GM18867 (cell line): ENCODE measurements at regions not wholly inside any gene's neighbourhood (a gene's known extent, or its start where the extent isn't known, plus 50 kb on each side); places are given as distances from the start of the nearest gene placed in this dataset.
"Not testable (repeated sequence)": the region's sequence is repeated elsewhere in the genome, so short reads cannot be mapped to it uniquely, and the experiment has no call there.

Experiments used
- ATAC-seq: cut with Tn5 transposase; IDR thresholded peaks from one replicate; pipeline ENCODE4 v1.9.1; 2021; ENCODE audit warnings: mild to moderate bottlenecking, moderate library complexity; ENCODE audit not compliant: unreplicated experiment

- ATAC-seq, result no peak
Measured at GRCh38 chr1:29943034-29943433, 706.7 kb downstream of the PTPRU start.

GRCh38 chr1:29939079-29939478 lies 702.8 kb downstream of the PTPRU start:
- ATAC-seq, result no peak

DNA sequence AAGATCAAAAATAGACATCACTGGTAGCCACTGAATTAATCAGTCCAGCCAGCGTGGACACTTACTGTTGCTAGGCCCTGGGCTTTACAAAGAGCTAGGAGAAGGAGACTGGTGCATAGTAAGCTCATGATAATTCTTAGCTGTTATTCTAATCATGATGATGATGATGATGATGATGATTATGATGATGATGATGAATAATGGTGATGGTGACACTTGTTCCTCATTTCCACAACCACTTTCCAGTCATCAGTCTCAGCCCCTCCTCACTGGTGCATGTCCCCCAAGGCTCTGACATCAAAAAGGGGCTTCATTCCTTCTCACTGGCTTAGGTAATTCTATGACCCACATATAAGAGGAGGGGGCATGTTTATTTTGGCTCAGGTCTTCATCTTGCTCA lies 701.0 kb downstream of the PTPRU start:
- no peak for ATAC-seq

GRCh38 chr1:29936031-29936544 lies 699.8 kb downstream of the PTPRU start:
- no peak for ATAC-seq

DNA sequence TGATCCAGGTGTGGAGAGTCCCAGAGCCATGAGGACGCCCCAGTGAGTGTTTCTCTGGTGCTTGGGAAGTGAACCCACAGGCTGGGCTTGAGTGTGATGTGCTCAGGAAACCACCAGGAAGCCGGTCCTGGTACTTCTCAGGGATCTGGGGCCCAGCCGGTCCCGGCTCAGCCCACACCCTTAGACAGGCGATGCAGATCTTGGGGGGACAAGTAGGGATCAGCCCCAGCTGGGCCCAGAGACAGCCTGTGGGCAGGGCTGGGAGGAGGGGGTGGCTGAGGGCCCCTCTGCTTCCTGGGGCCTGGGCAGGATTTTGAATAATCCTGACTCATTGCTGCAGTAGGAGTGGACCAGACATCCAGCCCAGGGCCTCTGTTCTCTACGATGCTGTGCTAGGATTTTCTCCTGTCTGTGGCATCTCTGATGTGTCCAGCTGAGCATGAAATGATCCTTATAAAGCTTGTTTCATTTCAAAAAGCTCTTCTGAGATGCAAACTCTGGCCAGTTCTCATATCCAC lies 698.0 kb downstream of the PTPRU start:
- ATAC-seq, result no peak

GRCh38 chr1:29933067-29933466 lies 696.7 kb downstream of the PTPRU start:
- ATAC-seq, result no peak

- ATAC-seq, result no peak
Measured at GRCh38 chr1:29932626-29933025, 696.3 kb downstream of the PTPRU start.

GRCh38 chr1:29931477-29932175 lies 695.3 kb downstream of the PTPRU start:
- ATAC-seq, result no peak

GRCh38 chr1:29925058-29925457 lies 688.7 kb downstream of the PTPRU start:
- no peak for ATAC-seq

GRCh38 chr1:29924017-29924431 lies 687.7 kb downstream of the PTPRU start:
- no peak for ATAC-seq

GRCh38 chr1:29921741-29922140 lies 685.4 kb downstream of the PTPRU start:
- no peak for ATAC-seq

GRCh38 chr1:29920784-29921183 lies 684.5 kb downstream of the PTPRU start:
- ATAC-seq, result no peak

- no peak for ATAC-seq
Measured at GRCh38 chr1:29920316-29920715, 684.0 kb downstream of the PTPRU start.

- not testable (repeated sequence) for ATAC-seq
Measured at GRCh38 chr1:29919041-29919440, 682.7 kb downstream of the PTPRU start.

DNA sequence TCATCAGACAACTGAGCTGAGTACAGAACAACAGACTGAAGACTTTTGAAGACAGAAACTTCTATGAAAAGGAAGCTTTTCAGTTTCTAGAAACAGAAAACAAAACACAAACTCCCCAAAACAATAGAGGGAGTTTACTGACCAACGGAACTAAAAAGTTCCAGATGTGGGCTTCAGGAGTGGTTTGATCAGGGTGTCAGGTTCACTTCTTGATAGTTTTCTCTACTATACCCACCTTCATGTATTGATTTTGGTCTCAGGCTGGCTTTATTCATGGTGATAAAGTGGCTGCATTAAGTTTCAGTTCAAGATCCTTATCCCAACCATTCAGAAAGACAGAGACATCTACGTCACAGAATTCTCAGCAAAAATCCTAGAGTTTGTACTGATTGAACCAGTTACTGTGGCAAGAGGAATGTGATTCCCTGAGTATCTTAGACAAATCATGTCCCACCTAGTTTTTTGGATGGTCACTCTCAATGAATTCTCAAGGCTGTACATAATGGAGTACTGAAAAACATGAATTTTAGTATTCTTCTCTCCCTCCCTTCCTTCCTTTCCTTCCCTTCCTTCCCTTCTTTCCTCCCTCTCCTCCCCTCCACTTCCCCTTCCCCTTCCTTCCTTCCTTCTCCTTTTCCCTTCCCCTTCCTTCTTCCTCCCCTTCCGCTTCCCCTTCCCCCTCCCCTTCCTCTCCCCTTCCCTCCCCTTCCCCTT lies 680.5 kb downstream of the PTPRU start:
- ATAC-seq, result no peak

DNA sequence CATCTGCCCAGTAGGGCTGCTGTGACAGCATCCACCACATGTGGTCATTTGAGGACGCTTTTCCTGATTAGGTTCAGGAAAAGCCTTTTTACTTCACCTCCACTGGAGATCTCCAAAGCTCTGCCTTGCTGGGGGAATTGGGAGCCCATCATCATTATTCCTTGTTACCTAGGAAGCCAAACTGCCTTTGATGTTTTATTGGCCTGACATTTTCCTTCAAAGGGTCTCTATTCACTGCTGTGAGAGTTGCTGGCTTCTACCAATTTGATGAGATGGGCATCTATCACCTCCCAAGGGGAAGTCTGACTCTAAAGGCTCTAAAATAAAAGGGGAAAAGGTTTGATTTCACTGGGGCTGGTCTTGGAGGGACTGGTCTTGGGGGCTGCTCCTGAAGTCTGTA lies 678.6 kb downstream of the PTPRU start:
- no peak for ATAC-seq

- no peak for ATAC-seq
Measured at GRCh38 chr1:29912425-29912824, 676.1 kb downstream of the PTPRU start.

DNA sequence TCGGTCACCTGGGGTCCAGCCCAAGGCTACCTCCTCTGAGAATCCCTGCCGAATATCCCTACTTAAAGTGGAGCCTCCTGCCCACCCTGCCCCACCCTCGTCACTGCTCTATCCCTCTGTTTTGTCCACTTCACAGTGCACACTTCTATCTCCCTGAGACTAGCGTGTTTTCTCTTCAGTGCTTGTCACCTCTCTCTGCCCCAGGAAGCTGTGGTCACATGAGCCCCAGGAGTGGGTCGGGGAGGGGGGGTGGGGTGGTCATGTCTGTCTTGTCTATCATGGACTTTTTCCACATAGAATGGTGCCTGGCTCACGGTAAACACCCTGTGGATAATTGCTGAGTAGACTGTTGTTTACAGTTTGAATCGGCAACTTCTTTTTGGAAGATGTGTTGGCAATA lies 673.6 kb downstream of the PTPRU start:
- no peak for ATAC-seq

GRCh38 chr1:29907596-29907995 lies 671.3 kb downstream of the PTPRU start:
- no peak for ATAC-seq

DNA sequence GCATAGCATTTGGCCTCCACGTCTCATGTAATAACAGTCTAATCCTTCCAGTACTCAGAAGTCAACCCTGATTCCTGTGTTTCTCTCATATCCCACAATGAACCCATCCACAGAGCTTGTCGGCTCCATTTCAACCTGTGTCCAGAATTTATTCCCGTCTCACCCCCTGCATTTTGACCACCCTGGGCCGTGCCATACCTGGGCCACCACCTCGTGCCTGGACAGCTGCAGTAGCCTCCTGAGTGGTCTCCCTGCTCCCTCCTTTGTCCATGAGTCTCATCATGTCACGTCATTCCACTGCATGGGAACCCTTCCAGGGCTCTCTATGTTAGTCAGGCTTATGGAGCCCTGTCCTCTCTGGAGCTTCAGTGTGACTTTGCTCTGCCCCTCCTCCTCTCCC lies 670.6 kb downstream of the PTPRU start:
- no peak for ATAC-seq

DNA sequence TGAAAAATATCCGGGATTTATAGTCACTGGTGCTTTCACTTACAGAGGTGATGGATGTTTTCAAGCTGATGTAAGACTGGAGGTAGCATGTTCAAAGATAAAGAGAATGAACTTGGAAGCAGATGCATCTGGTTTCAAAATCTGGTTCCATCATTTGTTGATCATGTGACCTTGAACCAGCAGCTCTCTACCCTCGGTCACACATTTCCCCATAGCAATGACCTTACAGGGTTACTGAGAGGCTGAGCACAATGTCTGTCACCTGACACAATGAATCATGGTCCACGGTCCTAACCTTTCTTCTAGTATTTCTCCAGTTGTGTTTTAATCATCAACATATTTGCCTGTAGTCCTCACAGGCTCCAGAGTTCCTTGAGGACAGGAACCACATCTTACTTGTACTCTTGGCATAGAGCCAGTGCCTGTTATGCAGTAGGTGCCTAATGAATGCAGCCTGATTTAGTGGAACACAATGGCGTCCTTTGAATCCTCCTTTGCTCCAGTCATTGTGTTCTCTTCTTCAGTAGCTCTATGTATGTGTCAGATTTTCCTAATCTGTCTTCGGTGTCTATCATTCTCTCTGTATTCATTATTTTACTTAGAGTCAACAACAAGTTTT lies 667.3 kb downstream of the PTPRU start:
- no peak for ATAC-seq
